K562 (cell line): ENCODE measurements at regions not wholly inside any gene's neighbourhood (a gene's known extent, or its start where the extent isn't known, plus 50 kb on each side); places are given as distances from the start of the nearest gene placed in this dataset.

Source experiments
- ATAC-seq: fragments of 200-7000 bp; cut with Tn5 transposase; 3 replicates; pipeline ENCODE4 v1.9.1; 2020; ENCODE audit warnings: moderate library complexity
- BruUV-seq: library from RNA; stranded (reverse); fragments of 400-500 nt; replicated peaks from 2 replicates; lab custom pipeline; 2021; lab: Mats Ljungman, UMichigan
- CTCF ChIA-PET: fragments of 300-600 bp; formaldehyde crosslinking; extraction: SDS; loops from one replicate; lab custom pipeline; 2021; ENCODE audit warnings: low intra/inter-chr PET ratio; lab: Yijun Ruan, JAX
- POLR2A ChIA-PET: fragments of 300-600, 350-650 bp; sonication (Branson Sonifier 250); formaldehyde crosslinking; extraction: SDS; loops from one replicate; lab custom pipeline; 2021; ENCODE audit warnings: antibody characterized with exemption, inconsistent platforms; lab: Yijun Ruan, JAX
- DNase-seq, 4 experiments: peaks; one replicate each; pipeline versions ENCODE4 v3.0.0 to v3.0.0-alpha.2; 2011 to 2018; ENCODE audit warnings: low spot score in 3 of 4, mixed read lengths in 3 of 4; ENCODE audit errors: extremely low read depth in 1 of 4
- FAIRE-seq: peaks from 2 replicates; lab custom pipeline; 2011; peaks lifted over from hg19 to GRCh38; lab: Jason Lieb, UNC
- H2AFZ ChIP-seq: 2 replicates; pipeline ENCODE4 v1.6.0; 2011; ENCODE audit warnings: low read depth, low read length, control low read depth, inconsistent platforms
- H3K27ac ChIP-seq: fragments of 200-600 bp; 3 replicates; pipeline ENCODE4 v1.8.0; 2011; ENCODE audit warnings: low read depth, mild to moderate bottlenecking, control low read depth, inconsistent platforms, low read length, moderate library complexity, mixed read lengths; ENCODE audit errors: extremely low read depth
- H3K27me3 ChIP-seq, 2 experiments: fragments of 300-600 bp in 1 of 2; 2 replicates in 1 of 2; 3 replicates in 1 of 2; pipeline versions ENCODE4 v1.6.0 to v1.8.0; 2011; ENCODE audit warnings: inconsistent platforms in 2 of 2, low read length in 2 of 2, mild to moderate bottlenecking in 1 of 2, mixed read lengths in 1 of 2, moderate library complexity in 1 of 2; ENCODE audit not compliant: control insufficient read depth in 2 of 2, insufficient read depth in 2 of 2
- H3K36me3 ChIP-seq: fragments of 300-600 bp; 3 replicates; pipeline ENCODE4 v1.8.0; 2011; ENCODE audit warnings: mild to moderate bottlenecking, low read length, inconsistent platforms; ENCODE audit not compliant: control insufficient read depth, insufficient read depth
- H3K4me1 ChIP-seq, 2 experiments: fragments of 200-600 bp in 1 of 2; replicated peaks in 1 of 2; 2 replicates in 1 of 2; 3 replicates in 1 of 2; pipeline versions ENCODE4 v1.5.1 to v1.8.0; 2011; ENCODE audit warnings: inconsistent platforms in 2 of 2, low read length in 2 of 2, mild to moderate bottlenecking in 1 of 2, mixed read lengths in 1 of 2, moderate library complexity in 1 of 2; ENCODE audit not compliant: control insufficient read depth in 2 of 2, insufficient read depth in 2 of 2
- H3K4me2 ChIP-seq: 2 replicates; pipeline ENCODE4 v1.6.1; 2011; ENCODE audit warnings: low read length, control low read depth, inconsistent platforms, mixed read lengths; ENCODE audit not compliant: insufficient read depth
- H3K4me3 ChIP-seq: fragments of 200-600 bp; sonication (generic), shearing (Covaris generic); 2 replicates; pipeline ENCODE4 v1.5.1; 2016; ENCODE audit warnings: control low read depth, inconsistent platforms
- H3K79me2 ChIP-seq: fragments of 200-600 bp; 3 replicates; pipeline ENCODE4 v1.8.0; 2011; ENCODE audit warnings: low read length, inconsistent platforms; ENCODE audit not compliant: control insufficient read depth, insufficient read depth
- H3K9ac ChIP-seq, 2 experiments: 2 replicates each; pipeline versions ENCODE4 v1.6.0 to v1.6.1; 2011; ENCODE audit warnings: low read depth in 2 of 2, low read length in 2 of 2, control low read depth in 1 of 2, inconsistent platforms in 1 of 2, mild to moderate bottlenecking in 1 of 2, mixed read lengths in 1 of 2; ENCODE audit not compliant: insufficient read depth in 1 of 2
- H3K9me1 ChIP-seq: one replicate; pipeline ENCODE4 v1.6.0; 2011; ENCODE audit warnings: inconsistent platforms, mild to moderate bottlenecking, low read length, moderate library complexity; ENCODE audit not compliant: control insufficient read depth, insufficient read depth
- H3K9me3 ChIP-seq: replicated peaks from 2 replicates; pipeline ENCODE4 v1.5.1; 2011; ENCODE audit warnings: low read depth, low read length, inconsistent platforms; ENCODE audit not compliant: control insufficient read depth, insufficient read depth
- H4K20me1 ChIP-seq: replicated peaks from 2 replicates; pipeline ENCODE4 v1.6.1; 2011; ENCODE audit warnings: low read length, inconsistent platforms, mixed read lengths; ENCODE audit not compliant: control insufficient read depth, insufficient read depth
- CBX8 ChIP-seq: fragments of 200-600 bp; sonication (generic); IDR thresholded peaks from 2 replicates; pipeline ENCODE4 v1.6.1; 2012; ENCODE audit warnings: borderline replicate concordance, mixed run types, low read depth, mild to moderate bottlenecking, moderate library complexity, mixed read lengths, low read length, control low read depth, inconsistent platforms; ENCODE audit not compliant: poor library complexity, severe bottlenecking; ENCODE audit errors: extremely low read depth
- CREBBP ChIP-seq: IDR thresholded peaks from one replicate; pipeline ENCODE4 v1.6.1; 2012; ENCODE audit warnings: low read depth, mild to moderate bottlenecking, control low read depth, inconsistent platforms, low read length
- ETV5 ChIP-seq: sonication (generic); formaldehyde crosslinking; IDR thresholded peaks from 2 replicates; pipeline ENCODE4 v1.4.0; 2020; ENCODE audit warnings: low read depth, mild to moderate bottlenecking, missing genetic modification reagents
- HMG20A ChIP-seq: fragments of 450-650 bp; formaldehyde crosslinking; conservative IDR thresholded peaks from 2 replicates; pipeline ENCODE4 v1.4.0; 2020; ENCODE audit warnings: mild to moderate bottlenecking, mixed read lengths
- JUND ChIP-seq, 2 experiments: IDR thresholded peaks; 2 replicates in 1 of 2; 3 replicates in 1 of 2; pipeline ENCODE4 v1.6.1; 2011; ENCODE audit warnings: borderline replicate concordance in 2 of 2, low read depth in 2 of 2, low read length in 2 of 2, improper control_type of control experiment in 1 of 2, missing biosample characterization in 1 of 2, missing genetic modification characterization in 1 of 2, missing genetic modification reagents in 1 of 2
- KAT7 ChIP-seq: sonication (generic); formaldehyde crosslinking; IDR thresholded peaks from 2 replicates; pipeline ENCODE4 v1.8.0; 2022; ENCODE audit warnings: missing genetic modification reagents, mild to moderate bottlenecking, borderline replicate concordance
- KDM5B ChIP-seq: fragments of 200-600 bp; sonication (generic); IDR thresholded peaks from 2 replicates; pipeline ENCODE4 v1.6.1; 2012; ENCODE audit warnings: low read depth, mild to moderate bottlenecking, moderate library complexity, low read length, control low read depth, inconsistent platforms; ENCODE audit not compliant: insufficient replicate concordance
- KLF13 ChIP-seq: fragments of 450-650 bp; IDR thresholded peaks from 2 replicates; pipeline ENCODE4 v1.6.1; 2016; ENCODE audit warnings: missing genetic modification characterization, low read depth, mild to moderate bottlenecking, missing compliant biosample characterization, moderate library complexity, borderline replicate concordance
- KLF6 ChIP-seq: fragments of 250-450 bp; sonication (Bioruptor Pico); IDR thresholded peaks from 2 replicates; pipeline ENCODE4 v1.4.0; 2020; ENCODE audit warnings: mild to moderate bottlenecking, moderate library complexity, borderline replicate concordance
- MAFG ChIP-seq: fragments of 450-650 bp; conservative IDR thresholded peaks from 2 replicates; pipeline ENCODE4 v1.6.1; 2016; ENCODE audit warnings: missing genetic modification characterization, missing compliant biosample characterization
- MAX ChIP-seq: sonication (generic); formaldehyde crosslinking; IDR thresholded peaks from 2 replicates; pipeline ENCODE4 v1.9.0; 2022; ENCODE audit warnings: mild to moderate bottlenecking, missing genetic modification reagents
- PKNOX1 ChIP-seq: fragments of 450-650 bp; IDR thresholded peaks from 2 replicates; pipeline ENCODE4 v1.6.1; 2016
- SAP30 ChIP-seq: fragments of 200-600 bp; sonication (generic); IDR thresholded peaks from 2 replicates; pipeline ENCODE4 v1.6.1; 2012; ENCODE audit warnings: borderline replicate concordance, low read depth, mild to moderate bottlenecking, moderate library complexity, low read length, control low read depth, inconsistent platforms; ENCODE audit not compliant: insufficient read depth, poor library complexity, severe bottlenecking
- TEAD4 ChIP-seq, 2 experiments: sonication (generic) in 1 of 2; formaldehyde crosslinking in 1 of 2; IDR thresholded peaks; 2 replicates each; pipeline versions ENCODE4 v1.6.1 to v1.8.0; 2012 to 2022; ENCODE audit warnings: borderline replicate concordance in 1 of 2, inconsistent platforms in 1 of 2, low read length in 1 of 2, mild to moderate bottlenecking in 1 of 2, missing genetic modification reagents in 1 of 2
- ZBTB34 ChIP-seq: fragments of 250-450 bp; sonication (Bioruptor Pico); IDR thresholded peaks from 2 replicates; pipeline ENCODE4 v1.8.0; 2021; ENCODE audit warnings: mild to moderate bottlenecking, moderate library complexity
- ZKSCAN8 ChIP-seq: fragments of 200-800 bp; sonication (Bioruptor generic); IDR thresholded peaks from 2 replicates; pipeline ENCODE4 v1.6.1; 2016; ENCODE audit warnings: missing genetic modification characterization, missing compliant biosample characterization
- WGBS: fragments of 100-300 bp; shearing (Covaris generic); methylation state at CpG from one replicate; pipeline ENCODE4 v1.1.6; 2016; ENCODE audit warnings: low coverage, mixed read lengths; ENCODE audit not compliant: insufficient coverage; ENCODE audit errors: missing lambda C conversion rate; 5-methylcytosine and 5-hydroxymethylcytosine counted together
- in situ Hi-C: fragments of 300-500 bp; cut with MboI; formaldehyde crosslinking; loops from 4 replicates; pipeline ENCODE4 v1.15.0; 2018; ENCODE audit warnings: inconsistent platforms, mixed read lengths
- intact Hi-C: fragments of 100-400 bp; cut with micrococcal nuclease; formaldehyde crosslinking; loops from 2 replicates; pipeline ENCODE4 v1.14.2; 2022

GRCh38 chr6:87990871-87991270 lies 56.8 kb upstream of the SPACA1 start:
- no peaks in the 10 kb centered on the region for H3K9me1 ChIP-seq
- no peak overlapping the region for H3K27ac ChIP-seq
- ATAC-seq (no peak), DNase-seq (no peak), FAIRE-seq (no peak)
- H3K9me3 ChIP-seq, result no peaks in the 10 kb centered on the region
- TF ChIP-seq JUND (IDR thresholded peaks at IDR 0.05; ENCODE audit: borderline replicate concordance, low read depth, low read length), result no peak
- no peak for TF ChIP-seq JUND (tag; IDR thresholded peaks at IDR 0.05; ENCODE audit: borderline replicate concordance, low read depth, low read length)
- no peak for TF ChIP-seq CREBBP
- TF ChIP-seq KDM5B, result no peak
- no peak for TF ChIP-seq ETV5
- no peak for TF ChIP-seq KLF6 (CRISPR knock-in tag)
- no peak for TF ChIP-seq KLF13 (tag)
- TF ChIP-seq SAP30, result no peak
- TF ChIP-seq CBX8, result no peak
- no peak for TF ChIP-seq PKNOX1
- TF ChIP-seq TEAD4 (IDR thresholded peaks at IDR 0.05; ENCODE audit: low read length), result no peak
- TF ChIP-seq TEAD4 (CRISPR knock-in tag; IDR thresholded peaks at IDR 0.05; ENCODE audit: borderline replicate concordance), result no peak
- no peak for TF ChIP-seq KAT7 (CRISPR knock-in tag)
- TF ChIP-seq ZKSCAN8 (CRISPR knock-in tag), result no peak
- no peak for TF ChIP-seq MAX (CRISPR knock-in tag)
- no peak for TF ChIP-seq HMG20A
- TF ChIP-seq MAFG (tag), result no peak
- no peak for TF ChIP-seq ZBTB34 (CRISPR knock-in tag)
- H2AFZ ChIP-seq, result no peak overlapping the region
- WGBS, result 3% methylated on average over 3 of the region's 3 CpGs
- ChIA-PET POLR2A (no interaction called here), CTCF (no interaction called here)
- in situ Hi-C loops, result no loop called here
- no peaks in the 10 kb centered on the region for H3K4me1 ChIP-seq
- no peaks in the 10 kb centered on the region for H4K20me1 ChIP-seq
- H3K9ac ChIP-seq, result no peak overlapping the region
- H3K4me2 ChIP-seq, result no peak overlapping the region
- peaks cover 0 to 3% of the 10 kb centered on the region in 2 experiments; a peak in 1 of 5 replicates for H3K27me3 ChIP-seq
- no peaks in the 10 kb centered on the region for H3K36me3 ChIP-seq
- intact Hi-C loops, result no loop called here
- BruUV-seq, result no TSS peak
- H3K79me2 ChIP-seq, result no peaks in the 10 kb centered on the region
- H3K4me3 ChIP-seq, result no peak overlapping the region
